Mammary epithelial cell (primary cell): ENCODE measurements at regions not wholly inside any gene's neighbourhood (a gene's known extent, or its start where the extent isn't known, plus 50 kb on each side); places are given as distances from the start of the nearest gene placed in this dataset.

Source experiments
- EZH2 ChIP-seq: IDR thresholded peaks from 2 replicates; pipeline ENCODE4 v1.6.1; 2012; ENCODE audit warnings: low read length, inconsistent platforms, borderline replicate concordance
- TF ChIP-seq, protein P1 (sequence below), 2 donors: IDR thresholded peaks in 1 of 2; conservative IDR thresholded peaks in 1 of 2; 2 replicates each; pipeline ENCODE4 v1.5.1; 2011 to 2012; ENCODE audit warnings: inconsistent platforms in 2 of 2, low read length in 2 of 2, mild to moderate bottlenecking in 2 of 2, control low read depth in 1 of 2, low read depth in 1 of 2; ENCODE audit not compliant: insufficient read depth in 1 of 2; ENCODE audit errors: extremely low read depth in 1 of 2

GRCh38 chr1:108017698-108018097 lies 52.7 kb upstream of the VAV3 start:
- TF ChIP-seq, protein P1, sequence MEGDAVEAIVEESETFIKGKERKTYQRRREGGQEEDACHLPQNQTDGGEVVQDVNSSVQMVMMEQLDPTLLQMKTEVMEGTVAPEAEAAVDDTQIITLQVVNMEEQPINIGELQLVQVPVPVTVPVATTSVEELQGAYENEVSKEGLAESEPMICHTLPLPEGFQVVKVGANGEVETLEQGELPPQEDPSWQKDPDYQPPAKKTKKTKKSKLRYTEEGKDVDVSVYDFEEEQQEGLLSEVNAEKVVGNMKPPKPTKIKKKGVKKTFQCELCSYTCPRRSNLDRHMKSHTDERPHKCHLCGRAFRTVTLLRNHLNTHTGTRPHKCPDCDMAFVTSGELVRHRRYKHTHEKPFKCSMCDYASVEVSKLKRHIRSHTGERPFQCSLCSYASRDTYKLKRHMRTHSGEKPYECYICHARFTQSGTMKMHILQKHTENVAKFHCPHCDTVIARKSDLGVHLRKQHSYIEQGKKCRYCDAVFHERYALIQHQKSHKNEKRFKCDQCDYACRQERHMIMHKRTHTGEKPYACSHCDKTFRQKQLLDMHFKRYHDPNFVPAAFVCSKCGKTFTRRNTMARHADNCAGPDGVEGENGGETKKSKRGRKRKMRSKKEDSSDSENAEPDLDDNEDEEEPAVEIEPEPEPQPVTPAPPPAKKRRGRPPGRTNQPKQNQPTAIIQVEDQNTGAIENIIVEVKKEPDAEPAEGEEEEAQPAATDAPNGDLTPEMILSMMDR (conservative IDR thresholded peaks at IDR 0.05 in 1 of 2, IDR thresholded peaks at IDR 0.05 in 1 of 2; ENCODE audit: extremely low read depth in 1 of 2, insufficient read depth in 1 of 2, low read depth in 1 of 2, low read length in 2 of 2): no peak
- TF ChIP-seq EZH2: no peak
